NCI-H526 (cell line): ENCODE measurements at regions not wholly inside any gene's neighbourhood (a gene's known extent, or its start where the extent isn't known, plus 50 kb on each side); places are given as distances from the start of the nearest gene placed in this dataset.
"Not testable (repeated sequence)": the region's sequence is repeated elsewhere in the genome, so short reads cannot be mapped to it uniquely, and the experiment has no call there.

ENCODE experiments used
- DNase-seq, 2 experiments: peaks; one replicate each; lab custom pipeline; 2025; lab: John Stamatoyannopoulos, UW

GRCh38 chr2:87610974-87611373, 136.9 kb upstream of the PLGLB2 start:
- DNase-seq: not testable (repeated sequence)

DNA sequence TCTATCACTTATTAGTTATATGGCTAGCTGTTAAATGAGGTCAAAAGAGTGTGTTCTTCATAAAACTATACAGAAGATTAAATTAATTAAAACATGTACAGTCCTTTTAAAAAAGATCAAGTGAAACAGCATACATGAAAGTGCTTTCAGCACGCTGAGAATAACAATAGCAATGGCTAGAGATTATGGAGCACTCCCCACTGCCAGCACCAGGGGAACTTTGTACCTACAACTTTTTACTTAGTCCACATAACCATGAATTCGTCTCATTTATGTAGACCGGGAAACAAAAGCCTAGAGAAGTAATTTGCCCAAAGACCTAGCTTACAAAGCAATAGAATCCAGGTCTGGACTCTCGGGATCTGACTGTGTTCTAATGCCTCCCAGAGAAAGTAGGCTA, 136.5 kb upstream of the PLGLB2 start:
- DNase-seq: not testable (repeated sequence)

DNA sequence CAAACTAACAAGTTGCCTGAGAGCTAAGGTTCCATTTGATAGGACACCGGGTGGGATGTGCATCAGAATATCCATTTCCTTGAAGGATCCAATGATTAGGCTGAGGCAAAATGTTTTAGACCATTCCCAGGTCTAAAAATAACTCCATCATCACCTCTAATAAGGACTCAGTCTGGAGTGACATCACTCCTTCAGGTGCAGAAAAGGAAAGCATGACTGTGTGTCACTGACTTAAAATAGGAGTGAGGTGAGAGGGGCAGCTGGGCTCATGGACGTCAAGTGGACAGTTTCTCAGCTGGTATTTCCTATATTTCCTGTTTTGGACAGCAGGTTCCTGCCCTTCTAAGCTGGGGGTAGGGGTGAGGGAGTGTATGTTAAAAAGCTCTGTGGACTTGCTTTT, 135.9 kb upstream of the PLGLB2 start:
- DNase-seq: not testable (repeated sequence)

DNA sequence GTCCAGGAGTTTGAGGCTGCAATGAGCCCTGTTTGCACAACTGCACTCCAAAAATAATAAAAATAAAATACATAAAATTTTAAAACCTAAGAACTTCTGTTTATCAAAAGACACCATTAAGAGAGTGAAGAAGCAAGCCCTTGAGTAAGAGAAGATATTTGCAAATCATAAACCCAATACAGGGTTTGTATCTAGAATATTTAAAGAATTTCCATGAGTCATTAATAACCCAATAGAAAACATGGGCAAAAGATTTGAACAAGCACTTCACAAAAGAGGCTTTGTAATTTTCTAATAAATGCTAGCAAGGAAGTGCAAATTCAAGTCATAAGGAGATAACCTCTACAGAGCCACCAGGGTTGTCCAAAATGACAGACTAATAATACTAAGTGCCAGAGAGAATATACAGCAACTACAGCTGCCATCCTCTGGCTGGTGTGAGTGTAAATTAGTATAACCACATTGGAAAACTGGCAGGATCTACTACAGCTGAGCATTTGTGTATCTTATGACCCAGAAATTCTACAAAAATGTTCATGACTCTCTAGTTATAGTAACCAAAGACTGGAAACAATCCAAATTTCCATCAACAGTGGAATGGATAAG, 133.0 kb upstream of the PLGLB2 start:
- not testable (repeated sequence) for DNase-seq

DNA sequence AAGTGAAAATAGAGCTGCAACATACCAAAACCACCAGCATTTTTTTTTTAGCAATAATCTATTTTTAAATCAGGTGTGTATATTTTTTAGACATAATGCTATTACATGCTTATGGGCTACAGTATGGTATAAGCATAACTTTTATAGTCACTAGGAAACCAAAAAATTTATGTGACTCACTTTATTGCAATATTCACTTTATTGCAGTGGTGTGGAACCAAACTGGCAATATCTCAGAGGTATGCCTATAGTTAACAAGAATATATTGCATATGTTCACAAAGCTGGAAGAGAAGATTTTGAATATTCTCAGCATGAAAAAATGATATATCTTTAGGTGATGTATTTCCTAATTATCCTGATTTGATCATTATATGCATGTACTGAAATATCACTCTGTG, 128.8 kb upstream of the PLGLB2 start:
- not testable (repeated sequence) for DNase-seq

DNA sequence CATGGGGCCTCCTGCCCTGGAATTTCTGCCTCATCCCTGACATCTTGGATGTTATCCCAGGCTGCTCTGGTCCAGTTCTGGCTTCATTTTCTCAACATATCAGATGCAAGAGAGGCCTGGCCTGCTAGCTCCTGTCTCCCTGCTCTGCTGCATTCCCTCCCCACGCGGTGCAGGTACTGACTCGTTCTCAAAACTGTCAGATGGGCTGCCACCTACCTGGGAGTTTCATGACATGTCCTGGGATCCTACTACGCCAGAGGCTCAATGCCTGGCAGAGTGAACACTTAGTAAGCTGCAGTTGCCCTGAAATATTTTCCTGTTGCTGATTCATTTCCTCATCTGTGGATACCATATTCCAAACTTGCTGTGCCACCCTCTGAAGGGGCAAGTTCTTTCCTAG, 126.7 kb upstream of the PLGLB2 start:
- not testable (repeated sequence) for DNase-seq

DNA sequence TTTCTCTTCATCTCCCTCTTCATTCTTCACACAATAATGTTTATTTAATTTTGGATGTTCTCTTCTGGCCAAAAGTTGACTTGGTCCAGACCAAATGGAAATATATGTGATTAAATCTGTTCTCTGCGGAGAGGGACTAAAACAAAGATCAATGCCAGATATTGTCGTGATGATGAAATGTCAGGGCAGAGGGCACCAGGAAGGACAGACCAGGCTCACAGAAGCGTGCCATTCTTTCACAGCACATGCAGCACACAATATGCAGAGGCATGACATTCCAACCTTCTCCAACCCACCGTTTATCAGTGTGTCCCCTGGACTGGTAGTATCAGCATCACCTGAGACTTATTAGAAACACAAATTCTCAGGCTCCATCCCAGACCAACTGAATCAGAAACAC, 125.2 kb upstream of the PLGLB2 start:
- DNase-seq: not testable (repeated sequence)

DNA sequence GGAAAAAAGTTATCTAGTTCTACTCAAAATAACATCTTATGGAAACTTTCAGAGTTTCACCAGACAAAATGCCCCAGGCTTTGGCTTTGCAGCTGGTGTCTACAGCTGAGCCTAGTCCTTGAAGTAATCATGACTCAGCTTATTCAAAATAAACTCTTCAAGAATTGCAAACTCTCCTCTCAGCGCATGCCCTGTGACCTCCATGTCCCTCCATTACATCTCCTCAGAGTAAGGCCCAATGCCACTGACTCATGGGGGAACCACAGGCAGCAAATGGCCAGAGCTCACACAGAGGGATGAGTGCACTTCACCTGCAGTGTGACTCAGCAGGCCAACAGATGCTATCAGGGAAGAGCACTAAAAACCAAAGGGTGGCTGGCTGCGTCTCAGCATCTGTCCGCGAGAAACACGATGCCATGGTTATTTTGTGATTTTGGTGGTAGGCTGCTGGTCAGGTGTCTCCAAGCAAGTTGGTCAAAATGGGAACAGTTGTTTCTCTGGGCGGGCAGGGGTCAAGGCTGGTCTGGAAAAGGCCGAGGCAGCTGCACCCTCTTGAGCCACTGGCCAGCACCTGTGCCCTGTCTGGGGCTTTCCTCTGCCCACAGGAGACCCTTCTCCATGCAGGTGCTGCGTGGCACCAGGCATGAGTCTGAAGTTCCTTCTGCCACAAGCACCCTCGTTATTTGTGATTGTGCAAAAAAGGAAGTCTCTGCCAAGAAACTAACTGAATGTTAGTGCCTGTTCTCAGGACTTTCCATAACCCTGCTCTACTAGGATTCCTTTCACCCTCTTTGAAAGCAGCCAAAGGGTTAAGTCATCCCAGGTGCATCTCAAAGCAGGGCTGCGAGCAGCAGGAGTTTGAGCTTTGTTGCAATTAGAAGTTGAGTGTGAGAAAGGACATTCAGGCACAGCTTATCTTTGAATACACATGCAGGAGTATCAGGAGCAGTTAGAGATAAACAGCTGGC, 118.1 kb upstream of the PLGLB2 start:
- not testable (repeated sequence) for DNase-seq

DNA sequence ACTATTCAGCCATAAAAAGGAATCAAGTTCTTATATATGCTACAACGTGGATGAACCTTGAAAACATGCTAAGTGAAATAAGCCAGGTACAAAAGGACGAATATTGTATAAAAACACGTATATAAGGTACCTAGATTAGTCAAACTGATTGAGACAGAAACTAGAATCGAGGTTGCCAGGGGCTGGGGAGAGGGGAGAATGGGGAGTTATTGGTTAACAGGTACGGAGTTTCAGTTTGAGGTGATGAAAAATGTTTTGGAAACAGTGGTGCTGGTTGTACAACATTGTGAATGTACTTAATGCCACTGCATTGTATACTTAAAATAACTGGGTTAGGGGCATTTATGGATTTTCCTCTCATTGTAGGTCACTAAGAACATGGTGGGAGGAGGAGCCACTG, 117.0 kb upstream of the PLGLB2 start:
- not testable (repeated sequence) for DNase-seq

- not testable (repeated sequence) for DNase-seq
Observed at GRCh38 chr2:87631402-87631801, 116.5 kb upstream of the PLGLB2 start.

DNA sequence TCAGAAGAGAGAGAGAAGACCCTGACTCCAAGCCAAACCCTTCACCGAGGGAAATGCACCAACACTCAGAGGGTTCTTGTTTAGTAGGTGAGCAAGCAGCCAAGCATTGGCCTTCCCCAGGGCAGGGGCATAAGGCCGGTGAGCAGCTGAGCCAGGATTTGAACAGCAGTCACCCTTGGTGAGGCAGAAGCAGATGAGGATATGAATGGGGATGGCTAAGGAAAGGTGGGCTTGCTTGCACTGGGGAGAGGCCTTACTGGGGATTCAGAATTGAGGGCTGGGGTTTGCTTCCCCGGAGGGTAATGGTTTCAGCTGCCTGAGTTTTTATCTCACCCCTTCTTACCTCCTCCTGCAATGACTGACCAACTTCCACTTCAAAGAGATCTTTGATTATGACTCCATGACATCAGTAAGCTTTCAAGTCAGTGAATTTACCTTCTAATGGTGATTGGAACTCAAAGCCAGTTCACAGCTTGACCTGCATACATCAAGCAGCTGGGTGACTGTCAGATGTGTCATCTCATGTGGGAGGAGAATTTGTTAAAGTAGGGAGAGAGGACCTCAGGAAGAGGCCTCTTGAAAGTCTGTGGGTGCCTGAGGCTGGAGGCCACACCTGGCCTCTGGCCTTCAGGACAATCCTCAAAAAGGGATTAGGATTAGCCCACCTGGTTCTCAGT, 114.5 kb upstream of the PLGLB2 start:
- DNase-seq: not testable (repeated sequence)

- not testable (repeated sequence) for DNase-seq
Observed at GRCh38 chr2:87634106-87634505, 113.8 kb upstream of the PLGLB2 start.

- DNase-seq: not testable (repeated sequence)
Observed at GRCh38 chr2:87634971-87635650, 112.8 kb upstream of the PLGLB2 start.

DNA sequence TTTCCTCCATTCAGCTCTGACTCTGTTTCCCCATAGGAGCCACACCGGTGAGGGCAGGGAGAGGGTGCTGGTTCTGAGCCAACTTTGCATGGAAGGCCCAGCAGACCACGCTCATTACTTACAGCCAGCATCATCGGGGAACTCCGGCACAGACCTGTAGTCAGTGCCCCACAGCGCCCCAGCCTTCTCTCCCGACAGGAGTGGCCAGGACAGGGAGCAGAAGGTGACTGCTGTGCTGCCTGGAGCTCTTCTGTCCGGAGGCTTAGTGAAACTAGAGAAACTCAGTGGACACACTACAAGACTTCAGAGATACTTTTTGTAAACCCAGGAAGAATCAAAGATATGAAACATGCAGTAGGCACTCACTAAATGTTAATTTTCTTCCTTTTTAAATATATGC, 111.6 kb upstream of the PLGLB2 start:
- not testable (repeated sequence) for DNase-seq

GRCh38 chr2:87636735-87637134, 111.2 kb upstream of the PLGLB2 start:
- DNase-seq: not testable (repeated sequence)

DNA sequence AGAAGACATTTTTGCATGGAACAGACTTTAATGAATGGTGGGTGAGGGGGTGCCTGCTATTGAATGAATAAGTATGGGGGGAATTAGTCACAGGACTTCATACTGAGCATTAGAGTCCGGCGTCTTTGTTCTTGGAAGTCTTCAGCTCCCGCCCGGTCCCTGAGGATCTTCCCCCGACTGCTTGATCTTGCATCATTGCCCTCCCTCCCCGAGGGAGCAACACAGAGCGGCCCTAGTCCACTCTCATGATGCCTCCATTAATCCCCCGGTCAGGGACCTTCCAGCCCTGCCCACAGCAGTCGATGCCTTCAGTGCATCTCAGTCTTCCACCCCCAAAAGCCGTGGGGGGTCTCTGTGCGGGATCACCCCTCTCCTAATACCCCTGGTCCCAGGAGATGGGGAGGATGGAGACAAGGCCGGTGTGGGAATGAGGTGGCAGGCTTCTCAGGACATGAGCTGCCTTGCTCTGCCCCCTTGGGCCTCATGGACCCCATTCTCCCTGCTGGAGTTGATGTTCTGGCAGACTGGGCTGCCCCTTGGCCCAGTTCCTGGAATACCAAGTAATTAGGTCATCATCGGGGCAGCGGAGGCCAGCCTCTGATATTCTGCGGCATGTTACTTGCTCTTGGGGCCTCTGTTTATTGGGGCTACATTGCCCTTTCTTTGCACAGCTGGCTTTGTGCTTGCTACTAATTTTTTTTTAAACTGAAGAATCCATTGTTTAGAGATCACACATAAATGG, 110.5 kb upstream of the PLGLB2 start:
- DNase-seq: not testable (repeated sequence)

DNA sequence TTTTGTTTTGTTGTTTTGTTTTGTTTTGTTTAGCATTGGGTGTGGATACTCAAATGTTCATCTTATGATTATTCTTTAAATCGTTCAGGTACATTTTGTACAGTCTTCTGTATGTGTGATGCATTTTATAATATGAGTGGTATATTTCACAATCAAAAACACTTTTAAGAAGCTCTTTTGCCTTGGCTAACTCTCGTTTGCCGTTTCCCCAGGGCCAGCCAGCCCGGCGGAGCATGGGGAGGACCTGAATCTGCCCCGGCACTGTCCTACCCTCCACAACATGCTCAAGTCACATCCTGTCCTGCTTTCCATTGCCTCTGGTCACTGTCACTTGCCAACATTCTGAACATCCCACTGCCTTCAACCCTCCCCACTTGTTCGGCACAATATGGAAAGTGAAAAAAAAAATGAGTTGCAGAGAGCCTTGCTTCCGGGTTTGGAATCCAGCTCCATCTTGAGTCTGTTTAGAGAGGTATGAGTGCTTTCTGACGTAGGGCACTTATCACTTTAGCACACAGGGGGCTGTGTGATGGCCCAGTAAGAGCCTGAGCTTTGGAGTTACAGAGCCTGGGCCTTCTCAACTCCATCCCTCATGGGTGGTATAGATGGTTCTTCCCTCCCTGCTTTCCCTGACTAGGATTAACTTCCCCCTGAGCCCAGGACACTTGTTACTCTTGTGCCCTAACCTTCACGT, 109.6 kb upstream of the PLGLB2 start:
- not testable (repeated sequence) for DNase-seq

DNA sequence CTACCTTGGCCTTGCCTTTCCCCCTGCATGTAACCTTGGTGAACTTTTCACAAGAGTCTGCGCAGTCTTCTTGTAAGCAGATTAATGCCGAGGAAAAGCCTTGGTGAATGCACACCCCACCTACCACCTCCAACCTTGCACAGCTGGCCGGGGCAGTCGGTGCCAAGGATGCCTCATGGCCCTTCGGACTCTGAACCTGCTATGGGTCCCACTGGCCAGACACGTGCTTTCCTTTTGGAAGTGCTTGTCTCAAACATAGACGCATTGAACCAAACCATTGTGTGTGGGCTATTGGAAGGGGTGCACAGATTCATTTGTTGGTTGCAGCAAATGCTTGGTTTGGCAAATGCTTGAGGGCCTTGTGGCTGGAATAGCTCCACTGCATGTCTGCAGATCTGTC, 109.0 kb upstream of the PLGLB2 start:
- DNase-seq: not testable (repeated sequence)

- DNase-seq: not testable (repeated sequence)
Observed at GRCh38 chr2:87639801-87640440, 108.0 kb upstream of the PLGLB2 start.

- not testable (repeated sequence) for DNase-seq
Observed at GRCh38 chr2:87640961-87641563, 106.8 kb upstream of the PLGLB2 start.
